K562 (cell line): ENCODE measurements at regions not wholly inside any gene's neighbourhood (a gene's known extent, or its start where the extent isn't known, plus 50 kb on each side); places are given as distances from the start of the nearest gene placed in this dataset.
A peak's percentile ranks its signal among the peaks of the same experiment; 100 is the strongest.

Experiments used
- CHAMP1 ChIP-seq: fragments of 450-650 bp; IDR thresholded peaks from 2 replicates; pipeline ENCODE4 v1.6.1; 2016; ENCODE audit warnings: mild to moderate bottlenecking
- CTBP1 ChIP-seq: fragments of 450-650 bp; IDR thresholded peaks from 2 replicates; pipeline ENCODE4 v1.6.1; 2016; ENCODE audit warnings: borderline replicate concordance
- CTCF ChIP-seq, 3 experiments: IDR thresholded peaks in 2 of 3; conservative IDR thresholded peaks in 1 of 3; 2 replicates each; pipeline ENCODE4 v1.5.1; 2011 to 2012; ENCODE audit warnings: low read length in 3 of 3, mild to moderate bottlenecking in 3 of 3, control low read depth in 2 of 3, improper control_type of control experiment in 1 of 3, inconsistent platforms in 1 of 3, low read depth in 1 of 3, mixed read lengths in 1 of 3, moderate library complexity in 1 of 3; ENCODE audit not compliant: insufficient read depth in 2 of 3
- KDM4B ChIP-seq, 2 experiments: fragments of 450-650 bp in 1 of 2; sonication (generic) in 1 of 2; IDR thresholded peaks; 2 replicates each; pipeline ENCODE4 v1.6.1; 2016 to 2017; ENCODE audit warnings: borderline replicate concordance in 2 of 2, antibody characterized with exemption in 1 of 2, low read depth in 1 of 2, mild to moderate bottlenecking in 1 of 2
- MAFK ChIP-seq: IDR thresholded peaks from 2 replicates; pipeline ENCODE4 v1.6.1; 2011; ENCODE audit warnings: low read length, improper control_type of control experiment
- NR2C1 ChIP-seq, 2 experiments: fragments of 450-650 bp; IDR thresholded peaks; 2 replicates each; pipeline ENCODE4 v1.6.1; 2017; ENCODE audit warnings: mild to moderate bottlenecking in 2 of 2, antibody characterized with exemption in 1 of 2, inconsistent platforms in 1 of 2, missing compliant biosample characterization in 1 of 2, missing genetic modification characterization in 1 of 2
- POLR2AphosphoS5 ChIP-seq: IDR thresholded peaks from 2 replicates; pipeline ENCODE4 v1.6.1; 2011; ENCODE audit warnings: mild to moderate bottlenecking, low read depth, low read length, moderate library complexity; ENCODE audit not compliant: control insufficient read depth, insufficient read depth
- PTBP1 ChIP-seq: fragments of 200-400 bp; formaldehyde crosslinking; IDR thresholded peaks from 2 replicates; pipeline ENCODE4 v1.6.1; 2017; ENCODE audit warnings: low read depth, low read length
- RBM14 ChIP-seq: fragments of 200-400 bp; formaldehyde crosslinking; IDR thresholded peaks from 2 replicates; pipeline ENCODE4 v1.6.1; 2018; ENCODE audit warnings: low read depth, mild to moderate bottlenecking, low read length, moderate library complexity, borderline replicate concordance; ENCODE audit not compliant: insufficient read depth
- SOX6 ChIP-seq: fragments of 450-650 bp; IDR thresholded peaks from 2 replicates; pipeline ENCODE4 v1.6.1; 2014; ENCODE audit warnings: mild to moderate bottlenecking
- SUPT5H ChIP-seq: fragments of 450-650 bp; IDR thresholded peaks from 2 replicates; pipeline ENCODE4 v1.6.1; 2016
- ZNF280A ChIP-seq: fragments of 450-650 bp; IDR thresholded peaks from 2 replicates; pipeline ENCODE4 v1.6.1; 2018; ENCODE audit warnings: mild to moderate bottlenecking, low read depth; ENCODE audit not compliant: partially characterized antibody
- ZNF780A ChIP-seq: fragments of 250-450 bp; sonication (Bioruptor Pico); IDR thresholded peaks from 2 replicates; pipeline ENCODE4 v1.5.0; 2021; ENCODE audit warnings: mild to moderate bottlenecking

- TF ChIP-seq CTBP1 (no peak), RBM14 (no peak), PTBP1 (no peak), CHAMP1 (no peak), SUPT5H (no peak), CTCF (IDR thresholded peaks at IDR 0.05 in 2 of 3, conservative IDR thresholded peaks at IDR 0.05 in 1 of 3; ENCODE audit: insufficient read depth in 2 of 3, low read depth in 1 of 3, low read length in 3 of 3) (peak; percentile 54 to 60 (median 55); a peak in 5 of 6 replicates), NR2C1 (IDR thresholded peaks at IDR 0.05) (no peak), NR2C1 (tag; IDR thresholded peaks at IDR 0.05) (no peak), ZNF280A (no peak), MAFK (no peak), SOX6 (no peak), POLR2AphosphoS5 (no peak), KDM4B (IDR thresholded peaks at IDR 0.05; ENCODE audit: borderline replicate concordance in 2 of 2, low read depth in 1 of 2) (no peak), ZNF780A (CRISPR knock-in tag) (no peak)
Measured at GRCh38 chr1:55272994-55273393, 57.8 kb upstream of the USP24 start.
